GM12875 (cell line): ENCODE measurements at regions not wholly inside any gene's neighbourhood (a gene's known extent, or its start where the extent isn't known, plus 50 kb on each side); places are given as distances from the start of the nearest gene placed in this dataset.

Experiments used
- H3K4me3 ChIP-seq: one replicate; pipeline ENCODE4 v1.5.1; 2011; ENCODE audit warnings: low read depth, low read length, control low read depth
- TF ChIP-seq, protein P1 (sequence below): IDR thresholded peaks from 2 replicates; pipeline ENCODE4 v1.5.1; 2011; ENCODE audit warnings: low read depth, mild to moderate bottlenecking, control low read depth, inconsistent platforms, low read length, moderate library complexity, borderline replicate concordance; ENCODE audit not compliant: insufficient read depth

DNA sequence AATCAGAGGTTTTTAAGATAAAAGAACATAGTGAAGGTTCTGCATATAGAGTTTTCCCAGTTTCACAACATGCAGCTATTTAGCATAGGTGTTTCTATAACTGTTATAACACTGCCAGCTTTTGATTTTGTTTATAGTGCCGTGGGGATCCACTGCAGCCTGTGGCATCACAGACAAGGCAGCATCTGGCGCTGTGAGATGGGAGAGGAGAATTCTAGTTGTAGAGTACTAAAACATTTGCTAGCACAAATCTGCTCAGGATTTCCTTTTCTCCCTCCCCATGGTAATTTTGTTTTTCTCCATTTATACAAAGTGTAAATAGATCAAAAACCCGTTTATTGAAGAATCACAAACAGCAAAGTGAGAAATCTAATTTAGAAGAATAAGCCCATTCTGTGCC lies 482.8 kb upstream of the NCAM2 start:
- no peak overlapping the region for H3K4me3 ChIP-seq
- TF ChIP-seq, protein P1, sequence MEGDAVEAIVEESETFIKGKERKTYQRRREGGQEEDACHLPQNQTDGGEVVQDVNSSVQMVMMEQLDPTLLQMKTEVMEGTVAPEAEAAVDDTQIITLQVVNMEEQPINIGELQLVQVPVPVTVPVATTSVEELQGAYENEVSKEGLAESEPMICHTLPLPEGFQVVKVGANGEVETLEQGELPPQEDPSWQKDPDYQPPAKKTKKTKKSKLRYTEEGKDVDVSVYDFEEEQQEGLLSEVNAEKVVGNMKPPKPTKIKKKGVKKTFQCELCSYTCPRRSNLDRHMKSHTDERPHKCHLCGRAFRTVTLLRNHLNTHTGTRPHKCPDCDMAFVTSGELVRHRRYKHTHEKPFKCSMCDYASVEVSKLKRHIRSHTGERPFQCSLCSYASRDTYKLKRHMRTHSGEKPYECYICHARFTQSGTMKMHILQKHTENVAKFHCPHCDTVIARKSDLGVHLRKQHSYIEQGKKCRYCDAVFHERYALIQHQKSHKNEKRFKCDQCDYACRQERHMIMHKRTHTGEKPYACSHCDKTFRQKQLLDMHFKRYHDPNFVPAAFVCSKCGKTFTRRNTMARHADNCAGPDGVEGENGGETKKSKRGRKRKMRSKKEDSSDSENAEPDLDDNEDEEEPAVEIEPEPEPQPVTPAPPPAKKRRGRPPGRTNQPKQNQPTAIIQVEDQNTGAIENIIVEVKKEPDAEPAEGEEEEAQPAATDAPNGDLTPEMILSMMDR, result no peak

DNA sequence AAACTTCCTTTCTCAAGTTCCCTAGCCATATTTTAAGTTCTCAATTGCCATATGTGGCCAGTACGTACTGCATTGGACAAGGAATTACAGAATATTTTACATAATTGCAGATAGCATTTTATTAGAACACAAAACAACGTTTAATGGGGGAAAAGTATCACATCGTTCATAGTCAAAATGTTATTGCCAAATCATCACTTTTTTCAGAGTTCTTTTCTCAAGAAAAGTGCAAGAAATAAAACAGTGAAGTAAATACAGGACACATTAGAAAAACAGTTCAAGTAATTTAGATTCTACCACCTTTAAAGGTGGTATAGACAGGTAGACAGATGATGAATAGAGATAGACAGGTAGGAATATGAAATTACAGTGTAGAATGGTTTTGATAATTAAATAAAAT lies 479.1 kb upstream of the NCAM2 start:
- TF ChIP-seq, protein P1, result no peak
- H3K4me3 ChIP-seq, result no peak overlapping the region

DNA sequence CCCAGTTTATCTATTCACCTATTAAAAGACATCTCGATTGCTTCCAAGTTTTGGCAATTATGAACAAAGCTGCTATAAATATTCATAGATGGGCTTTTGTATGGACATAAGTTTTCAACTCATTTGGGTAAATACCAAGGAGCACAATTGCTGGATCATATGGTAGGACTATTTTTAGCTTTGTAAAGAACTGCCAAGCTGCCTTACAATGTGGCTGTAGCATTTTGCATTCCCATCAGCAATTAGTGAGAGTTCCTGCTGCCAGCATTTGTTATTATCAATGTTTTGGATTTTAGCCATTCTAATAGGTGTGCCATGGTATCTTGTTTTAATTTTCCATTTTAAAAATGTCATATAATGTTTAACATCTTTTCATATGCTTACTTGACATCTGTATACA lies 475.6 kb upstream of the NCAM2 start:
- no peak overlapping the region for H3K4me3 ChIP-seq
- TF ChIP-seq, protein P1, result no peak

DNA sequence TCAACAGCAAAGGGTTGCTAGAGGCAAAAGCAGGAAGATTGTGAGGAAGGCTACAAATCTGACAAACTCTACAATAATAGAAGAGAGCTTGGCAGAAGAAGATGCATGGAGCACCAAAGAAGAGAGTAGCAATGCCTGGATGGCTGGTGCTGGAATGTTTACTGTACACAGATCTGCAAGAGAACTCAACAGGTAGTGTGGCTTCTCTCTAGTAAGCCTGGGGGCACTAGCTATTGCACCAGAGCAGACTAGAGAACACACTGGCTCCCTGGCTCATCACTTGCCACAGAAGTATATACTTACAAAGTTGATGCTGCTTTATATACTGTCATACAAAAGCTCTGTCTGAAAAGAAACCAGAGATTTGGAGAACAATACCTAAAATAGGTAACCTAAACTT lies 475.0 kb upstream of the NCAM2 start:
- TF ChIP-seq, protein P1, result no peak

DNA sequence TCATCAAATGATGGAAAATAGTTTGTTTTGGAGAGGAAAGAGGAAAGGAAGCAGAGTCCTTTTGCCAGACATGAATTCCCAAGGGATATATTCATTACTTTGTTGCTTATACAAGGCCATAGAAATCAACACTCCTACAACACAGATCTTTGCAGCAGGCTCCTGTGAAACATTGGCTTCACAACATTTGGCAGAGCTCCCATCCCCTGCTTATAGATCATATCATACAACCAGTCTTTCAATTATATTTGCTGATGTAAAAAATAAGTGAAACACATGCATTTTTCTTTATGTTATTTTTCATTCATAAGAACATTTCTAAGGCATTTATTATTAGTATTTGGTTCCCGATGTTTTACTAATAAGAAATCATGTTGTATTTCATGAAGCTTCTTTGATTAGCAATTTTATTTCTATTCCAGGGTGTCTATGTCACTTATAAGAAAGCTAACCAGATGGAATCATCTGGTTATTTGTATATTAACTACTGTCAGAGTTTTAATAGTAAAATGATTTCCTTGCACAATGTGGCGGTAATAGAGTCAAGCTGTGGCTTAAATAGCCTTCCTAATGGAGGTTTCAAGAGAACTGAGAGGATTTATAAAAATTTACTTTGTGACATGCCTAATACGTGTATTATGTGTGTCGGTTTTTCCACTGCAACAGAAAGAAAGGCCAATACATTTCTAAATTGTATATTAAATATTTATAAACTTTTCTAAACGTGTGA lies 470.3 kb upstream of the NCAM2 start:
- H3K4me3 ChIP-seq, result no peak overlapping the region
- TF ChIP-seq, protein P1, result no peak

More for the DNA sequence above, 475.0 kb upstream of the NCAM2 start:
- no peak overlapping the region for H3K4me3 ChIP-seq

DNA sequence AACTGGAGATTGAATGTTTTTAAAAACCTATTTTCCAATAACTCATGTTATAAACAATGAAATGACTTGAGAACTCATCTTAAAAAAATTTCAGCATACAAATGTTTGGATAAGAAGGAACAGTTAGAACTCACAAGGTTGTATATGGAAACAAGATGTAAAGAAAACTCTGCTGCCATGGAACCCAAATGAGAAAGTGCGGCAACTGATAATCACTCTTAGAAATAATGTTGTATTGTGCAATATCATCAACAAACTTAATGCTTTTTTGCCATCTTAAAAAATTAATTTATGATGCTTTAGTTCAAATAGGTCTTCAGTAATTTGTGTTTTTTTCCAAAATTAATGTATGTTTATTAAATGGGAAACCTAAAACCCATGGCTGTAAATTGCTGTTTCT lies 461.1 kb upstream of the NCAM2 start:
- no peak overlapping the region for H3K4me3 ChIP-seq
- TF ChIP-seq, protein P1, result no peak

DNA sequence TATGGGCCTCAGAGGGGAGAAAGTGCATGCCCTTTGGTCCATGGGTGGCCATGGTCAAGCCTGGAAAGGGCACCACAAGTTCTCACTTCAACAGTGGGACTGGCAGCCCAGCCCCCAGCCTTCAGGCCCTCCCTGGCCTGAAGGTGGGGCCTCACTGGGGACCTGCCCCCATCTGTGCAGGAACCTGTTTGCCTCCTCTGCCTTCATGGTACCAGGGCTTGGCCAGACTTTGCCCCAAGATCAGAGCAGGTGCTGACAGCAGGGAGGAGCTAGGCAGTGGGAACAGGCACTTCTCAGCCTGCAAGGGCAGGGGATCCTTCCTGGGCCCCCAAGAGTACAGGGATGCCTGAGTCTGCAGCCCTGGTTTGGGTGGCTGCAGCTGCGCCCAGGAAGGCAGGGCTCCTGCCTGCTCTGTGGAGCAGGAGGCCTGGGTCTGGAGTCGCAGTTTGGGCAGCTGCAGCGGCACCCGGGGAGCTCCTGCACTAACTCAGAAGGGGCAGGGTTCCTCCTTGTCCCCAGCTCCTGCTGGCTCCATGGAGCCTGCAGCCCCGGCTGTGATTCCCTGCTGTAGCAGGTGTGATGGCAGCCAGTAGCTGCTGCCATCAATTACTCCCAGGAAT lies 460.1 kb upstream of the NCAM2 start:
- H3K4me3 ChIP-seq, result no peak overlapping the region
- TF ChIP-seq, protein P1, result no peak
